ENCODE measurements at regions not wholly inside any gene's neighbourhood (a gene's known extent, or its start where the extent isn't known, plus 50 kb on each side); places are given as distances from the start of the nearest gene placed in this dataset.

DNA sequence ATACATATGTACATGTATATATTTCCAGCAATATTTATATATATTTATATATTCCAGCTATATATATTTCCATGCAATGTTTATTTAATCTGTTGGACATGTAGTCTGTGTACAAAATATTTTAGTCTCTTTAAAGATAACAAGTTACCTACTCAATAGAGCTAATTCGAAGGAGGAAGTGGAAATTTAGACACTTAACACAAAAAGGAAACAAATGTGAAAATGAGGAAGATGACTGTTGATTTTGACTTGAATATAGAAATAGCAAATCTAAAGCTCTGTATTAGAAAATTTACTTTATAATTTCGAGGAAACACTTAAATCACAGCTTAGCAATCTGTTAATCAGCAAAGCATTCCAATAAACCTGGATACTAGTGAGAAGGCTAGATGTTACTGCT, 1064.4 kb downstream of the PCDH7 start:
- TF ChIP-seq JUND (IDR thresholded peaks at IDR 0.05; ENCODE audit: low read length) (no peak), EZH2 (IDR thresholded peaks at IDR 0.05; ENCODE audit: low read depth, low read length, severe bottlenecking) (no peak), NANOG (IDR thresholded peaks at IDR 0.05; ENCODE audit: insufficient read depth, low read depth, low read length, poor library complexity, severe bottlenecking) (no peak), TAF1 (IDR thresholded peaks at IDR 0.05; ENCODE audit: low read depth, low read length) (no peak), SRF (IDR thresholded peaks at IDR 0.05; ENCODE audit: low read depth, low read length) (no peak)
- TF ChIP-seq, protein P1, sequence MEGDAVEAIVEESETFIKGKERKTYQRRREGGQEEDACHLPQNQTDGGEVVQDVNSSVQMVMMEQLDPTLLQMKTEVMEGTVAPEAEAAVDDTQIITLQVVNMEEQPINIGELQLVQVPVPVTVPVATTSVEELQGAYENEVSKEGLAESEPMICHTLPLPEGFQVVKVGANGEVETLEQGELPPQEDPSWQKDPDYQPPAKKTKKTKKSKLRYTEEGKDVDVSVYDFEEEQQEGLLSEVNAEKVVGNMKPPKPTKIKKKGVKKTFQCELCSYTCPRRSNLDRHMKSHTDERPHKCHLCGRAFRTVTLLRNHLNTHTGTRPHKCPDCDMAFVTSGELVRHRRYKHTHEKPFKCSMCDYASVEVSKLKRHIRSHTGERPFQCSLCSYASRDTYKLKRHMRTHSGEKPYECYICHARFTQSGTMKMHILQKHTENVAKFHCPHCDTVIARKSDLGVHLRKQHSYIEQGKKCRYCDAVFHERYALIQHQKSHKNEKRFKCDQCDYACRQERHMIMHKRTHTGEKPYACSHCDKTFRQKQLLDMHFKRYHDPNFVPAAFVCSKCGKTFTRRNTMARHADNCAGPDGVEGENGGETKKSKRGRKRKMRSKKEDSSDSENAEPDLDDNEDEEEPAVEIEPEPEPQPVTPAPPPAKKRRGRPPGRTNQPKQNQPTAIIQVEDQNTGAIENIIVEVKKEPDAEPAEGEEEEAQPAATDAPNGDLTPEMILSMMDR (IDR thresholded peaks at IDR 0.05; ENCODE audit: control extremely low read depth in 1 of 3, insufficient read depth in 1 of 3, low read depth in 1 of 3, low read length in 3 of 3): no peak
- TF ChIP-seq, protein P2, sequence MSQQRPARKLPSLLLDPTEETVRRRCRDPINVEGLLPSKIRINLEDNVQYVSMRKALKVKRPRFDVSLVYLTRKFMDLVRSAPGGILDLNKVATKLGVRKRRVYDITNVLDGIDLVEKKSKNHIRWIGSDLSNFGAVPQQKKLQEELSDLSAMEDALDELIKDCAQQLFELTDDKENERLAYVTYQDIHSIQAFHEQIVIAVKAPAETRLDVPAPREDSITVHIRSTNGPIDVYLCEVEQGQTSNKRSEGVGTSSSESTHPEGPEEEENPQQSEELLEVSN (IDR thresholded peaks at IDR 0.05): no peak
- TF ChIP-seq, protein P3, sequence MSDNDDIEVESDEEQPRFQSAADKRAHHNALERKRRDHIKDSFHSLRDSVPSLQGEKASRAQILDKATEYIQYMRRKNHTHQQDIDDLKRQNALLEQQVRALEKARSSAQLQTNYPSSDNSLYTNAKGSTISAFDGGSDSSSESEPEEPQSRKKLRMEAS (IDR thresholded peaks at IDR 0.05): no peak
